ENCODE measurements at regions not wholly inside any gene's neighbourhood (a gene's known extent, or its start where the extent isn't known, plus 50 kb on each side); places are given as distances from the start of the nearest gene placed in this dataset.

DNA sequence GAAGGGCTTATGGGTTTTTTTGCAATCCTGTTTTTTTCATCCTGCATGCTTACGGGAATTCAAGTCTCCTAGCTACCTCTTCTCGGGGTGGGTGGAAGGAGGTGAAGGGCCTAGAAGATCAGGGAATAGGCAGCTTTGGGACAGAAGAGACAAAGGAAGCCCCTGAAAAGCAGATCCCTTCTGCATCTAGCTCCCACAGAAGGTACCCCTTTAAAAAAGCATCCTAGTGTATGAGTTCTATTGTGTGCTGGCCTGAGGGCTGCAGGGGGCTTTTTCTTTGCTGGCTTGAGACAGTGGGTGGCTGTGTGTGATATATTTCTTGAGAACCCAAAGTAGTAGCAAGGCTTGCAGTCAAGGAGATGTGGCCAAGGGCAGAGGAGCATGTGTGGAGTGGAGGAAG lies 330.5 kb downstream of the MAF start:
- Histone ChIP-seq H3K27me3 (no peaks in the 10 kb centered on the region), H3K27ac (no peak overlapping the region), H3K4me1 (no peaks in the 10 kb centered on the region), H3K4me3 (no peak overlapping the region), H3K36me3 (no peaks in the 10 kb centered on the region), H3K9me3 (no peaks in the 10 kb centered on the region)
- 84% methylated on average over 2 of the region's 2 CpGs for WGBS
- no peak for TF ChIP-seq POLR2AphosphoS5 (IDR thresholded peaks at IDR 0.05)
- no peak for TF ChIP-seq EP300 (IDR thresholded peaks at IDR 0.05)
- TF ChIP-seq POLR2A (IDR thresholded peaks at IDR 0.05): no peak
- TF ChIP-seq, protein P1, sequence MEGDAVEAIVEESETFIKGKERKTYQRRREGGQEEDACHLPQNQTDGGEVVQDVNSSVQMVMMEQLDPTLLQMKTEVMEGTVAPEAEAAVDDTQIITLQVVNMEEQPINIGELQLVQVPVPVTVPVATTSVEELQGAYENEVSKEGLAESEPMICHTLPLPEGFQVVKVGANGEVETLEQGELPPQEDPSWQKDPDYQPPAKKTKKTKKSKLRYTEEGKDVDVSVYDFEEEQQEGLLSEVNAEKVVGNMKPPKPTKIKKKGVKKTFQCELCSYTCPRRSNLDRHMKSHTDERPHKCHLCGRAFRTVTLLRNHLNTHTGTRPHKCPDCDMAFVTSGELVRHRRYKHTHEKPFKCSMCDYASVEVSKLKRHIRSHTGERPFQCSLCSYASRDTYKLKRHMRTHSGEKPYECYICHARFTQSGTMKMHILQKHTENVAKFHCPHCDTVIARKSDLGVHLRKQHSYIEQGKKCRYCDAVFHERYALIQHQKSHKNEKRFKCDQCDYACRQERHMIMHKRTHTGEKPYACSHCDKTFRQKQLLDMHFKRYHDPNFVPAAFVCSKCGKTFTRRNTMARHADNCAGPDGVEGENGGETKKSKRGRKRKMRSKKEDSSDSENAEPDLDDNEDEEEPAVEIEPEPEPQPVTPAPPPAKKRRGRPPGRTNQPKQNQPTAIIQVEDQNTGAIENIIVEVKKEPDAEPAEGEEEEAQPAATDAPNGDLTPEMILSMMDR (IDR thresholded peaks at IDR 0.05): no peak
- DNase-seq (ENCODE audit: low spot score in 2 of 2): no peak

DNA sequence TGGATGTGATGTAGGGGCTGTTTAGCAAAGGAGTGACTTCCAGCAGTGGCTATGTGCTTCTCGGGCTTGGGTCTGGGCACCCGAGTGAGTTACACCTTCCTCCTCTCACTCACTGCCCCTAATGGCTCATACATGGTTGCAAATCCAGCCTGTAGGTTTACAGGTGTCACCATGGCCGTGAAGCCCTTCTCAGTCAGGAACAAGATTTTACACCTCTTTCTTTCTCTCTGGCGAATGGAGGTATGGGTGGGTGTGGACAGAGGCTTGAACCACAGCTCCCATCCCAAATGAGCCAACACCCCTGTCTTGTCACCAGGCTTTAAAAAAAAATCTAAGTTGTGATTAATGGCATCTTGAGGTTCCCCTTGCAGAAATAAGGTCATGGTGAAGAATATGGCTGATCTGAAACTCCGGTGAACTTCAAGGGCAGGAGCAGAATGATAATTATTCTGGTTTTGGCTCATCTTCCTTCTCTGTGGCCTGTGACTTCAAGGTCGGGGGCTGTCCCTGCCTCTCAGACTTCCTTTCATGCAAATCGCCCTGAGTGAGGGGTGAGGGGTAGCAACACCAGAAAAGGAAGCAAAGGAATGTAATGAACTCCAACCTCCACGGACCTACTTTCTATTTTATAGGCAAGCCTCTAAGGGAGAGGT lies 331.2 kb downstream of the MAF start:
- H3K27ac ChIP-seq: no peak overlapping the region
- 80% methylated on average over 8 of the region's 8 CpGs for WGBS
- no peaks in the 10 kb centered on the region for H3K27me3 ChIP-seq
- no peaks in the 10 kb centered on the region for H3K36me3 ChIP-seq
- TF ChIP-seq, protein P1 (IDR thresholded peaks at IDR 0.05): no peak
- TF ChIP-seq EP300 (IDR thresholded peaks at IDR 0.05) (no peak), POLR2AphosphoS5 (IDR thresholded peaks at IDR 0.05) (no peak), POLR2A (IDR thresholded peaks at IDR 0.05) (no peak)
- no peak overlapping the region for H3K4me3 ChIP-seq
- DNase-seq (ENCODE audit: low spot score in 2 of 2): no peak
- H3K4me1 ChIP-seq: no peaks in the 10 kb centered on the region
- H3K9me3 ChIP-seq: no peaks in the 10 kb centered on the region

DNA sequence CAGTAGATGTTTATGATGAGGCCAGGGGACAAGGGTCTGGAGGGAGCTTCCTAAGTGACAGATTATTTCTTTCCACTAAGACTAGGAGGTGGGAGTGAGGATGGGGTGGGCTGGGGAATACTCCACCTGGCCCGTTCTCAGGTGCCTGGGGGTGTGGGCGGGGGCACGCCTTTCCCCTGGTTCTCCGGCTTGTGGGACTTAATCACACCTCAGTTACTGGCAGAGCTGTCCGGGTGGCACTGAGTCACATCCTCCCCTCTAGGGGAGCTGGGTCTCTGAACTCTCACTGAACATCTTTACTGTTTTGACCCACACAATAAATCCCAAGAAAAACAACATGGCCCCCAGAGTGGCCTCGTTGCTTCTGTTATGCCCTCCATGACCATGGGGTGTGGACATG lies 332.8 kb downstream of the MAF start:
- 68% methylated on average over 6 of the region's 6 CpGs for WGBS
- H3K4me1 ChIP-seq: no peaks in the 10 kb centered on the region
- no peak for DNase-seq (ENCODE audit: low spot score in 2 of 2)
- no peaks in the 10 kb centered on the region for H3K9me3 ChIP-seq
- no peak overlapping the region for H3K27ac ChIP-seq
- H3K4me3 ChIP-seq: no peak overlapping the region
- no peaks in the 10 kb centered on the region for H3K27me3 ChIP-seq
- H3K36me3 ChIP-seq: no peaks in the 10 kb centered on the region
- TF ChIP-seq, protein P1 (IDR thresholded peaks at IDR 0.05): no peak
- TF ChIP-seq POLR2A (IDR thresholded peaks at IDR 0.05) (no peak), POLR2AphosphoS5 (IDR thresholded peaks at IDR 0.05) (no peak), EP300 (IDR thresholded peaks at IDR 0.05) (no peak)

DNA sequence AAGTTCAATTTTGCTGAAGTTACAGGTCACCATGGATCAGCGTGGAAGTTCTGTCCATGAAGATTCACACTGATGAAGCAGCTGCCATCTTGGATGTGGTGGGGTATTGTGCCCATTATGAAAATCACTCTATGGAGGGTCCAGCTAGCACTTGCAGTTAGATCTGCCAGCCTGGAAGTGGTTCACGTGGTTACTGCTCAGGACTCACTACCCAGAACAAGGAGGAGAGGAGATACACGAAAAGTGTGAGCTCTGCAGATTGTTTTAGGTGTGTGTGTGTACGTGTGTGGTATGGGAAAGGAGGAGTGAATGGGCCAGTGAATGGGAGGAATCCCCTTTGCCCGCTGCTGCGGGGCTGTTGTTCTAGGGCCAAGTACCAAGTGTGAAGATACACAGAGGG lies 333.4 kb downstream of the MAF start:
- DNase-seq (ENCODE audit: low spot score in 2 of 2): no peak
- no peak for TF ChIP-seq POLR2A (IDR thresholded peaks at IDR 0.05)
- TF ChIP-seq, protein P1 (IDR thresholded peaks at IDR 0.05): no peak
- TF ChIP-seq POLR2AphosphoS5 (IDR thresholded peaks at IDR 0.05): no peak
- TF ChIP-seq EP300 (IDR thresholded peaks at IDR 0.05): no peak
- Histone ChIP-seq H3K4me3 (no peak overlapping the region), H3K27me3 (no peaks in the 10 kb centered on the region), H3K36me3 (no peaks in the 10 kb centered on the region), H3K9me3 (no peaks in the 10 kb centered on the region), H3K4me1 (no peaks in the 10 kb centered on the region), H3K27ac (no peak overlapping the region)
- WGBS: 93% methylated on average over 6 of the region's 6 CpGs

DNA sequence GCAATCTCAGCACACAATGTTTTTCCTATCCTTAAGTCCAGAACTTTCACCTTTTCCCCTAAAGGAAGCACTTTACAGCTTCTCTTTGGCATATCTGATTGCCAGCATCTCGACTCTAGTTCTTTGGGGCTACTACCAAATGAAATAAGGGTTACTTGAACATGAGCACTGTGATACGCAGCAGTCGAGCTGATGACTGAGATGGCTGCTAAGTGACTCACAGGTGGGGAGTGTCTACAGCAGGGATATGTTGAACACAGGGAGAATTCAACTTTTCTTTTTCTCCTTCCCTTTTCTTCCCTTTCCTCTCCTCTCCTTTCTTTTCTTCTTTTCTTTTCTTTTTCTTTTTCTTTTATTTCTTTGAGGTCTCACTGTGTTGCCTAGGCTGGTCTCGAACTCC lies 334.8 kb downstream of the MAF start:
- Histone ChIP-seq H3K27ac (no peak overlapping the region), H3K4me3 (no peak overlapping the region), H3K9me3 (no peaks in the 10 kb centered on the region), H3K36me3 (no peaks in the 10 kb centered on the region), H3K4me1 (no peaks in the 10 kb centered on the region), H3K27me3 (no peaks in the 10 kb centered on the region)
- 87% methylated on average over 4 of the region's 4 CpGs for WGBS
- TF ChIP-seq EP300 (IDR thresholded peaks at IDR 0.05) (no peak), POLR2A (IDR thresholded peaks at IDR 0.05) (no peak), POLR2AphosphoS5 (IDR thresholded peaks at IDR 0.05) (no peak)
- TF ChIP-seq, protein P1 (IDR thresholded peaks at IDR 0.05): no peak
- no peak for DNase-seq (ENCODE audit: low spot score in 2 of 2)
